BJ (cell line): ENCODE measurements at regions not wholly inside any gene's neighbourhood (a gene's known extent, or its start where the extent isn't known, plus 50 kb on each side); places are given as distances from the start of the nearest gene placed in this dataset.
A peak's percentile ranks its signal among the peaks of the same experiment; 100 is the strongest.

Source experiments
- CTCF ChIA-PET: fragments of 350-600 bp; formaldehyde crosslinking; extraction: SDS; loops from one replicate; lab custom pipeline; 2021; ENCODE audit warnings: antibody characterized with exemption, inconsistent platforms; lab: Yijun Ruan, JAX
- POLR2A ChIA-PET: fragments of 300-600 bp; sonication (Branson Sonifier 250); formaldehyde crosslinking; extraction: SDS; loops from one replicate; lab custom pipeline; 2021; ENCODE audit warnings: antibody characterized with exemption; lab: Charles Lee
- DNase-seq: peaks from one replicate; pipeline ENCODE4 v3.0.0-alpha.2; 2011; ENCODE audit warnings: low read depth
- H3K27me3 ChIP-seq: 2 replicates; pipeline ENCODE4 v1.6.0; 2011; ENCODE audit warnings: low read length; ENCODE audit not compliant: control insufficient read depth, insufficient read depth
- H3K36me3 ChIP-seq: 2 replicates; pipeline ENCODE4 v1.5.1; 2011; ENCODE audit warnings: low read length; ENCODE audit not compliant: control insufficient read depth, insufficient read depth
- H3K4me3 ChIP-seq: 2 replicates; pipeline ENCODE4 v1.5.1; 2011; ENCODE audit warnings: low read depth, mild to moderate bottlenecking, control low read depth, low read length
- TF ChIP-seq, protein P1 (sequence below): IDR thresholded peaks from 2 replicates; pipeline ENCODE4 v1.5.1; 2011; ENCODE audit warnings: low read depth, mild to moderate bottlenecking, control low read depth, inconsistent platforms, low read length, moderate library complexity; ENCODE audit not compliant: insufficient read depth

DNA sequence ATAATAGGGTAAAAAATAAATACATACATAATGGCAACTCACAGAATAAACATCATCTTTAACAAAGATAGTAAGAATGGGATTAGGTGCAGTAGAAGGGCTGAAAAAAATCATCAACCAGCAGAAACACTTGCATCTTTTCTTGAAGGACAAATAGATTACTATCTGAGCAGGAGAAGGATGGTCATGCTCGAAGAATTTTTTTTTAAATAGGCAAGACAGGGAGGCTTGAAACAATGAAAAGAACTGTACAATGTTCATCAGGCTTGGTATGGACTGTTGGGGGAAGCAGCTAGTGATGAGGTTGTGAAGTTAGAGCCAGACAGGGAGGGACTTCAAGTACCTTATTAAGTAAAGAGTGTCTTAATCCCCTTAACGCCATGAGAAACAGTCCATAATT lies 167.4 kb upstream of the LDB2 start:
- ChIA-PET CTCF (interaction anchor here (2.4 kb wide), 1 partner anchor 258 kb away, joined by 11 read pairs; no protein-coding TSS in a partner anchor), POLR2A (no interaction called here)
- TF ChIP-seq, protein P1, sequence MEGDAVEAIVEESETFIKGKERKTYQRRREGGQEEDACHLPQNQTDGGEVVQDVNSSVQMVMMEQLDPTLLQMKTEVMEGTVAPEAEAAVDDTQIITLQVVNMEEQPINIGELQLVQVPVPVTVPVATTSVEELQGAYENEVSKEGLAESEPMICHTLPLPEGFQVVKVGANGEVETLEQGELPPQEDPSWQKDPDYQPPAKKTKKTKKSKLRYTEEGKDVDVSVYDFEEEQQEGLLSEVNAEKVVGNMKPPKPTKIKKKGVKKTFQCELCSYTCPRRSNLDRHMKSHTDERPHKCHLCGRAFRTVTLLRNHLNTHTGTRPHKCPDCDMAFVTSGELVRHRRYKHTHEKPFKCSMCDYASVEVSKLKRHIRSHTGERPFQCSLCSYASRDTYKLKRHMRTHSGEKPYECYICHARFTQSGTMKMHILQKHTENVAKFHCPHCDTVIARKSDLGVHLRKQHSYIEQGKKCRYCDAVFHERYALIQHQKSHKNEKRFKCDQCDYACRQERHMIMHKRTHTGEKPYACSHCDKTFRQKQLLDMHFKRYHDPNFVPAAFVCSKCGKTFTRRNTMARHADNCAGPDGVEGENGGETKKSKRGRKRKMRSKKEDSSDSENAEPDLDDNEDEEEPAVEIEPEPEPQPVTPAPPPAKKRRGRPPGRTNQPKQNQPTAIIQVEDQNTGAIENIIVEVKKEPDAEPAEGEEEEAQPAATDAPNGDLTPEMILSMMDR: no peak
- DNase-seq: no peak
- Histone ChIP-seq H3K36me3 (no peaks in the 10 kb centered on the region), H3K4me3 (no peak overlapping the region), H3K27me3 (no peaks in the 10 kb centered on the region)

DNA sequence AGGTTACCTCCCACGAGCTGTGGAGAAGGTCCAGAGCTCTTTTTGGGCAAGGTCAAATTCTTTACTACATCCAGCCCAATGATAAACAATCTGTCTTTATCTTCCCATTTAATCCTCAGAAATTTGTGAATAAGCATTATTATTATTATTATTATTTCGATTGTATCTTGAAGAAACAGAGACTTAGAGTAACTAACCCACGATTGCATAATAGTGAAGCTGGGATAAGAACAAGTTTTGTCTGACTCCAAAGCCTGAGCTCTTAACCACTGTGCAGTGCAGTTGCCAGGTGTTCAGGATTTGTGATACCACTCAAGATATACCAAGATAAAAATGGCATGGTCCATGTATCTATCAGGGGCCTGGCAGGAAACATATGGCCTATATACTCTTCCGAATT lies 166.5 kb upstream of the LDB2 start:
- no peak overlapping the region for H3K4me3 ChIP-seq
- no peaks in the 10 kb centered on the region for H3K27me3 ChIP-seq
- no peaks in the 10 kb centered on the region for H3K36me3 ChIP-seq
- ChIA-PET CTCF (interaction anchor here (1.3 to 2.4 kb wide), 3 partner anchors 169 to 300 kb away, joined by 3 to 11 read pairs (median 4); no protein-coding TSS in a partner anchor), POLR2A (no interaction called here)
- DNase-seq: no peak
- TF ChIP-seq, protein P1: no peak

GRCh38 chr4:17063888-17064287 lies 165.4 kb upstream of the LDB2 start:
- ChIA-PET POLR2A (no interaction called here), CTCF (interaction anchor here (0.7 to 2.4 kb wide), 3 partner anchors 255 to 299 kb away, joined by 3 to 11 read pairs (median 3); no protein-coding TSS in a partner anchor)
- Histone ChIP-seq H3K4me3 (no peak overlapping the region), H3K27me3 (no peaks in the 10 kb centered on the region), H3K36me3 (no peaks in the 10 kb centered on the region)
- DNase-seq: peak; percentile 64
- TF ChIP-seq, protein P1: no peak

- Histone ChIP-seq H3K4me3 (no peak overlapping the region), H3K36me3 (no peaks in the 10 kb centered on the region), H3K27me3 (no peaks in the 10 kb centered on the region)
- ChIA-PET POLR2A (no interaction called here), CTCF (interaction anchor here (0.6 kb wide), 2 partner anchors 51 to 132 kb away, joined by 3 to 5 read pairs; no protein-coding TSS in a partner anchor)
- TF ChIP-seq, protein P1: no peak
- DNase-seq: no peak
These were observed 161.8 kb upstream of the LDB2 start for GRCh38 chr4:17060230-17060629.

DNA sequence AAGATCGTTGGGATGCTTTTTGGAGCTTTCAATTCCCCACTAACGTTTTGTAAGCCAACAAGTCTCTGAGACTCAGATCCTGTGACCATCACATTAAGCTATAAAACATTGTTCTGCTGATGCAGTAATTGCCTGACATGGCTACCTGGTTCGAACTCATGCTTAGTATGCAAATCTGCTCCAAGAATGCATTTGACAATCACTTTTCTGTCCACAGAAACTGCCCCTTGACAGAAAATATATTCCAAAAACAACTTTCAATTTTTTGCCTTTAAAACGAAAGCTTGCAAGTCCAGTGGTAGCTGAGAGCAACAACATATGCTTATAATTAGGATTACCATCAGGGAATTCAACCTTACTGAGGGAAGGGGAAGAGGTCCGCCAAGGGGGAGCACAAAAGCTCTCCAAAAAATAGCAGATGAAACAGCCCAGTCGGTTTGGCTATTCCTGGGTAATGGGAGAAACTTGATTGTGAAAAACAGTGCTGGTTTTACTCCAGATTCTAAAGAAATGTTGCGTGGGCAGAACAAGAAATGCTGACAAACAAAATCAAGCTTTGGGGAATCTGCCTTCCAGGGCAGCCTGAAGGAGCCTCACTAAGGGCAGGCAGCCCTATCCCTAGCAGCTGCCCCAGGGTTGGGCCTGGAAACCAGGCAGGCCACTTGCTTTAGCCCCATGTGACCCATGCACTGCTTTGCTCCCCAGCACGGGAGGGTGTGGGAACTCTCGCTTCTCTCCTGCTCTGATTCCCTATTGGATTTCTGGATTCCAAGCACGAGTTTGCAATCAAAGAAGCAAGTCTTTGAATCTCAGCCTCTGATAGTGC lies 160.7 kb upstream of the LDB2 start:
- POLR2A ChIA-PET: interaction anchor here (0.6 to 1.0 kb wide), 2 partner anchors 8 to 19 kb away, joined by 3 to 4 read pairs; no protein-coding TSS in a partner anchor
- Histone ChIP-seq H3K36me3 (no peaks in the 10 kb centered on the region), H3K4me3 (peak overlapping the region; percentile 21), H3K27me3 (no peaks in the 10 kb centered on the region)
- CTCF ChIA-PET: interaction anchor here (1.0 to 1.1 kb wide), 4 partner anchors 28 to 265 kb away, joined by 3 to 4 read pairs (median 3); no protein-coding TSS in a partner anchor
- peak; percentile 66 for DNase-seq
- TF ChIP-seq, protein P1: no peak
